Mesendoderm (in vitro differentiated cells): ENCODE measurements at regions not wholly inside any gene's neighbourhood (a gene's known extent, or its start where the extent isn't known, plus 50 kb on each side); places are given as distances from the start of the nearest gene placed in this dataset.
"Not testable (repeated sequence)": the region's sequence is repeated elsewhere in the genome, so short reads cannot be mapped to it uniquely, and the experiment has no call there.

ENCODE experiments used
- DNase-seq: peaks from one replicate; pipeline ENCODE4 v3.0.0; 2013
- H2AK5ac ChIP-seq: 2 replicates; pipeline ENCODE4 v1.6.1; 2013; ENCODE audit warnings: low read length, inconsistent platforms
- H2BK120ac ChIP-seq: 2 replicates; pipeline ENCODE4 v1.6.1; 2013; ENCODE audit warnings: low read depth, mild to moderate bottlenecking, low read length, moderate library complexity, mixed read lengths
- H2BK15ac ChIP-seq: replicated peaks from 2 replicates; pipeline ENCODE4 v1.6.1; 2013; ENCODE audit warnings: low read depth, mild to moderate bottlenecking, moderate library complexity
- H2BK5ac ChIP-seq: 2 replicates; pipeline ENCODE4 v1.6.1; 2013; ENCODE audit warnings: low read length, inconsistent platforms
- H3K18ac ChIP-seq: 2 replicates; pipeline ENCODE4 v1.6.1; 2013; ENCODE audit warnings: mild to moderate bottlenecking, low read length, mixed read lengths
- H3K23ac ChIP-seq: one replicate; pipeline ENCODE4 v1.6.1; 2013; ENCODE audit warnings: low read length
- H3K27ac ChIP-seq: 2 replicates; pipeline ENCODE4 v1.5.1; 2013; ENCODE audit warnings: low read depth, mild to moderate bottlenecking, inconsistent platforms, low read length, moderate library complexity
- H3K27me3 ChIP-seq: 2 replicates; pipeline ENCODE4 v1.6.1; 2013; ENCODE audit warnings: low read length, control low read depth, mild to moderate bottlenecking, inconsistent platforms; ENCODE audit not compliant: insufficient read depth, poor library complexity
- H3K36me3 ChIP-seq: 2 replicates; pipeline ENCODE4 v1.6.1; 2013; ENCODE audit warnings: low read length, inconsistent platforms; ENCODE audit not compliant: control insufficient read depth, insufficient read depth
- H3K4ac ChIP-seq: one replicate; pipeline ENCODE4 v1.6.1; 2013; ENCODE audit warnings: low read depth, mild to moderate bottlenecking, low read length, moderate library complexity
- H3K4me1 ChIP-seq: 2 replicates; pipeline ENCODE4 v1.6.1; 2013; ENCODE audit warnings: low read depth, low read length, inconsistent platforms; ENCODE audit not compliant: control insufficient read depth
- H3K4me2 ChIP-seq: 2 replicates; pipeline ENCODE4 v1.6.1; 2013; ENCODE audit warnings: low read length
- H3K4me3 ChIP-seq: 2 replicates; pipeline ENCODE4 v1.5.1; 2013; ENCODE audit warnings: mild to moderate bottlenecking, low read length
- H3K56ac ChIP-seq: one replicate; pipeline ENCODE4 v1.6.1; 2013; ENCODE audit warnings: low read length
- H3K79me1 ChIP-seq: 2 replicates; pipeline ENCODE4 v1.6.1; 2013; ENCODE audit warnings: low read length, inconsistent platforms
- H3K79me2 ChIP-seq: 2 replicates; pipeline ENCODE4 v1.6.1; 2013; ENCODE audit warnings: mild to moderate bottlenecking, low read length; ENCODE audit not compliant: control insufficient read depth, insufficient read depth
- H3K9ac ChIP-seq: 2 replicates; pipeline ENCODE4 v1.6.1; 2013; ENCODE audit warnings: low read length, inconsistent platforms
- H4K5ac ChIP-seq: one replicate; pipeline ENCODE4 v1.6.1; 2013; ENCODE audit warnings: low read length
- H4K8ac ChIP-seq: one replicate; pipeline ENCODE4 v1.6.1; 2013; ENCODE audit warnings: low read depth, mild to moderate bottlenecking, control low read depth, low read length, moderate library complexity
- WGBS: extraction: QIAGEN DNeasy Blood & Tissue Kit; methylation state at CpG from one replicate; pipeline ENCODE4 v1.1.7; 2013; ENCODE audit warnings: low lambda C conversion rate, missing lambda C conversion rate; ENCODE audit not compliant: insufficient coverage; ENCODE audit errors: extremely low coverage; 5-methylcytosine and 5-hydroxymethylcytosine counted together

DNA sequence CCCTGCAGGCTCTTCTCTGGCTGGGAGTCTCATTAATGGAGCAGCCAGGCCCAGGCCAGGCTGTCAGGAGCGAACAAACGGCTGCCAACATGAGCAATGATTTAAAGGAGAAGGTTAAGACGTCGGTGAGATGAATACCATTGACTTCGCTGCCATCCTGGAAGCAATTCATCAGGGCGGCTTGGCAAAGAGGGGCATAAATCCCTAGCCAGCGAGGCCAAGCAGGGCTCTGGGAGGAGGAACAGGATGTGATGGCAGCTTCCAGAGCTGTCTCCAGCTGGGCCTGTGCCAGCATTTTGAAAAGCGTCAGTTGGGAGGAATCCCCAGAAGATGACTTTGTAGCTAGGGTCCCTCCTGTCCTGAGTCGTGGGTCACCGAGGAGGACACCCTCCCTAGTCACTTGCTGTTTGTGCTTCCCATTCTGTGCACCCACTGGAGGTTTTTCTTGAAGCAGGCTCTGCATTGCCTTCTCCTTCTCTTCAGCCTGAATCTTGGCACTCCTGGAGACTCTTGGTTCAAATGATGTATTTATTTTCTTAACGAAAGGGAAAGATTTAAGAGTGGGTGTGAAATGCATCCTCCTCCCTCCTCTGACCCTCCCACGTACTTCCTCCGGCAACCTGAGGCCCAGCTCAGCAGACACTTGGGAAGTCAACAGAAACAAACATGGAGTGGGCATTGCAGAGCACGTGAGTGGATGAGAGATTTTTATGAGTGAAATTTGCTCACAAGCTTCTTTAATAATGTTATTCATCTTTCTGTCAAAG lies 476.3 kb upstream of the CADM1 start:
- Histone ChIP-seq H3K9ac (no peak overlapping the region), H3K18ac (no peak overlapping the region), H3K56ac (no peak overlapping the region), H3K27me3 (no peaks in the 10 kb centered on the region), H3K4me3 (no peak overlapping the region), H4K8ac (no peak overlapping the region), H3K79me1 (no peaks in the 10 kb centered on the region), H2AK5ac (no peak overlapping the region), H3K4me1 (peaks cover 5% of the 10 kb centered on the region), H3K36me3 (no peaks in the 10 kb centered on the region), H4K5ac (peak overlapping the region; percentile 65), H2BK15ac (no peak overlapping the region), H3K23ac (no peak overlapping the region), H3K4me2 (no peak overlapping the region), H2BK5ac (no peak overlapping the region), H2BK120ac (no peak overlapping the region), H3K27ac (no peak overlapping the region), H3K4ac (no peak overlapping the region), H3K79me2 (no peaks in the 10 kb centered on the region)
- DNase-seq, result no peak
- WGBS, result no CpG with 5 or more reads among the region's 14 CpGs

DNA sequence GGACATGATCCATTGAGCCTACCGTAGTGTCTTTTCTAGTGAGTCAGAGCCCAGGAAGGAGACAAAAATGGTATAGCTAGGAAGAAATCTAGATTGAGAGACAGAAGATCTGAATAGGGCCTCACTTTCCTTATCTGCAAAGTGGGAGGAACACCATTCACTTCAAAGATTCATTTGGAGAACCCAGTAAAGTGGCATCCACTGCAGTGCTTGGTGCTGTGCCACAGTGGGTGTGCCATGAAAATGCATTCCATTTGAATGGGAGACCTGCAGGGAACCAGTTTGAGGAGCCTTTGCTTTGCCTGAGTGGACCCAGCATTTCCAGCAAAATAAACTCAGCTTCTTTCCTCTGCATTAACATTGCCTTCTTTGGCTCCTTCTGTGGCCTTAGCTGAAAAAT lies 470.5 kb upstream of the CADM1 start:
- no peak overlapping the region for H3K4me2 ChIP-seq
- H3K4ac ChIP-seq, result no peak overlapping the region
- no peak overlapping the region for H3K9ac ChIP-seq
- H2BK120ac ChIP-seq, result no peak overlapping the region
- no peak overlapping the region for H2BK5ac ChIP-seq
- no peak overlapping the region for H2AK5ac ChIP-seq
- no CpG with 5 or more reads among the region's 1 CpG for WGBS
- no peak for DNase-seq
- no peaks in the 10 kb centered on the region for H3K79me1 ChIP-seq
- no peak overlapping the region for H3K27ac ChIP-seq
- H3K56ac ChIP-seq, result peak overlapping the region; percentile 56
- H3K4me1 ChIP-seq, result peaks cover 3% of the 10 kb centered on the region
- H3K23ac ChIP-seq, result no peak overlapping the region
- no peaks in the 10 kb centered on the region for H3K79me2 ChIP-seq
- H4K5ac ChIP-seq, result no peak overlapping the region
- H3K4me3 ChIP-seq, result no peak overlapping the region
- no peak overlapping the region for H3K18ac ChIP-seq
- no peaks in the 10 kb centered on the region for H3K36me3 ChIP-seq
- no peak overlapping the region for H2BK15ac ChIP-seq
- no peak overlapping the region for H4K8ac ChIP-seq
- H3K27me3 ChIP-seq, result no peaks in the 10 kb centered on the region

DNA sequence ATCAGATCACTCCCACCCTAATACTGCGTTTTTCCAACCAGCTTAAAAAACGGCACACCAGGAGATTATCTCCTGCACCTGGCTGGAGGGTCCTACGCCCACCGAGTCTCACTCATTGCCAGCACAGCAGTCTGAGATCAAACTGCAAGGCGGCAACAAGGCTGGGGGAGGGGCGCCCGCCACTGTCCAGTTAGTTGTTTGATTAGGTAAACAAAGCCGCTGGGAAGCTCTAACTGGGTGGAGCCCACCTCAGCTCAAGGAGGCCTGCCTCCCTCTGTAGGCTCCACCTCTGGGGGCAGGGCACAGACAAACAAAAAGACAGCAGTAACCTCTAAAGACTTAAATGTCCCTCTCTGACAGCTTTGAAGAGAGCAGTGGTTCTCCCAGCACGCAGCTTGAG lies 463.0 kb upstream of the CADM1 start:
- H3K4me1 ChIP-seq, H3K4ac ChIP-seq, H3K4me2 ChIP-seq, H4K8ac ChIP-seq, H2BK15ac ChIP-seq, H2AK5ac ChIP-seq, H3K27me3 ChIP-seq, H2BK5ac ChIP-seq, H3K27ac ChIP-seq, H2BK120ac ChIP-seq, H3K79me1 ChIP-seq, H3K23ac ChIP-seq, H4K5ac ChIP-seq, H3K79me2 ChIP-seq, H3K18ac ChIP-seq, H3K9ac ChIP-seq, H3K4me3 ChIP-seq, H3K36me3 ChIP-seq: not testable (repeated sequence)
- H3K56ac ChIP-seq, result peak overlapping the region; percentile 15
- WGBS, result no CpG with 5 or more reads among the region's 9 CpGs
- peak; percentile 59 for DNase-seq

DNA sequence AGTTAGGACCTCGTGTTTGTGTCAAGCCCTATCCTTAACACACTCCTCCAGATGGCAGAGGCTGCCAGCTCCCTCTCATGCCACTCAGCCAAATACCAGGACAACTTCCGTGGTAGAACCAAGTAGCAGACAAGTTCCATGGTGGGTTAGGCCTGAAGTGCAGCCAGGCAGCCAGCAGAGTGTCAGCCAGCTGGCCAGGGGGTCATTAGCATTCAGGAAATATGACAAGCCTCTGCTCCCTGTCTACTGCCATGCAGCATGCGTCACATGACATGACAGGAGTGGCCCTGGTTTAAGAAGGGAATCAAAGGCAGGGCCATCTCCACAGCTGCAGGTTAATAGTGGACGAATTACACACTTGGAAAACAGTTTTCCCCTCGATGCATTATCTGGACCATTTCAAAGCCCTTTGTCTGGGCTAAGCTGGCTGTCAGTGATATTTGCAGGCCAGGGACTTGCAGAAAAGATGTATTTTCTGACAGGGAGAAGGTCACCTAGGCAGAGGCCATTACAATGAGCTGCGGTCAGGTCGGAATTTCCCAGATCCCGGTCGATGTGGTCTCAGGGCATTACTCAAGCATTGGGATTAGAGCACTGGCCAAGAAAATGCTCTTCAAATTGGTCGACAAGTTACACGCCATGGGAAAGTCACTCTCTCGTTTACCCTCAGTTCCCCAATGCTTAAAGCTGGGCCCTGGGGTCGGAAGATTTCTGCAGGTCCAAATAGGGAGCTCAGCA lies 461.7 kb upstream of the CADM1 start:
- no peak overlapping the region for H3K4me2 ChIP-seq
- no peak overlapping the region for H3K4ac ChIP-seq
- peak; percentile 44 for DNase-seq
- no peak overlapping the region for H4K5ac ChIP-seq
- no peak overlapping the region for H3K27ac ChIP-seq
- no peak overlapping the region for H3K9ac ChIP-seq
- no peak overlapping the region for H4K8ac ChIP-seq
- no peak overlapping the region for H2BK5ac ChIP-seq
- H3K18ac ChIP-seq, result no peak overlapping the region
- peak overlapping the region; percentile 25 for H3K56ac ChIP-seq
- WGBS, result no CpG with 5 or more reads among the region's 13 CpGs
- no peak overlapping the region for H3K4me3 ChIP-seq
- no peaks in the 10 kb centered on the region for H3K36me3 ChIP-seq
- no peaks in the 10 kb centered on the region for H3K27me3 ChIP-seq
- H3K4me1 ChIP-seq, result peaks cover 5% of the 10 kb centered on the region
- H2BK15ac ChIP-seq, result no peak overlapping the region
- H3K79me1 ChIP-seq, result no peaks in the 10 kb centered on the region
- peak overlapping the region; percentile 65 for H2AK5ac ChIP-seq
- no peak overlapping the region for H2BK120ac ChIP-seq
- no peak overlapping the region for H3K23ac ChIP-seq
- H3K79me2 ChIP-seq, result no peaks in the 10 kb centered on the region

DNA sequence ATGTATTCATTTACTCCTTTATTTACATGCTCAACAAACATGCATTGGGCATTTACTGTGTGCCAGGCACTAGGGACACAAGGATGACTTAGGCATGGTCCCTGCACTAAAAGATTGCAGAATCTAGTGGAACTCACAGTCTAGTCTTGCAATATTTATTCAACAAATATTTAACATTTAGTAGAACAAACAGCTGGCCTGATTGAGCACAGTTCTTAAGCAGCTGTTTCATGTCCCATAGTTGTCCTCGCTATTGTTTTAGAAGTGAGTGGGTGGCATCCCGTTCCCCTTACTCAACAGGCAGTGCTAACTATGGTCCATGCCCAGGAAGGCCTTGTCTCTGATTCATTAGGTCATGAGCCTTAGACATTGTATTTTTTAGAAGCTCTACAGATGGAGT lies 459.9 kb upstream of the CADM1 start:
- no peak overlapping the region for H3K23ac ChIP-seq
- no peak overlapping the region for H3K18ac ChIP-seq
- no peak overlapping the region for H3K56ac ChIP-seq
- H2AK5ac ChIP-seq, result no peak overlapping the region
- no peak overlapping the region for H2BK120ac ChIP-seq
- no peak overlapping the region for H3K4me3 ChIP-seq
- no peaks in the 10 kb centered on the region for H3K36me3 ChIP-seq
- no peaks in the 10 kb centered on the region for H3K27me3 ChIP-seq
- no peak for DNase-seq
- no peak overlapping the region for H4K5ac ChIP-seq
- no peak overlapping the region for H3K27ac ChIP-seq
- H3K79me1 ChIP-seq, result no peaks in the 10 kb centered on the region
- H3K4me1 ChIP-seq, result peaks cover 5% of the 10 kb centered on the region
- no CpG with 5 or more reads among the region's 2 CpGs for WGBS
- H2BK15ac ChIP-seq, result no peak overlapping the region
- no peak overlapping the region for H3K4ac ChIP-seq
- no peak overlapping the region for H2BK5ac ChIP-seq
- no peak overlapping the region for H3K9ac ChIP-seq
- no peaks in the 10 kb centered on the region for H3K79me2 ChIP-seq
- no peak overlapping the region for H4K8ac ChIP-seq
- no peak overlapping the region for H3K4me2 ChIP-seq
